ENCODE measurements at regions not wholly inside any gene's neighbourhood (a gene's known extent, or its start where the extent isn't known, plus 50 kb on each side); places are given as distances from the start of the nearest gene placed in this dataset.

DNA sequence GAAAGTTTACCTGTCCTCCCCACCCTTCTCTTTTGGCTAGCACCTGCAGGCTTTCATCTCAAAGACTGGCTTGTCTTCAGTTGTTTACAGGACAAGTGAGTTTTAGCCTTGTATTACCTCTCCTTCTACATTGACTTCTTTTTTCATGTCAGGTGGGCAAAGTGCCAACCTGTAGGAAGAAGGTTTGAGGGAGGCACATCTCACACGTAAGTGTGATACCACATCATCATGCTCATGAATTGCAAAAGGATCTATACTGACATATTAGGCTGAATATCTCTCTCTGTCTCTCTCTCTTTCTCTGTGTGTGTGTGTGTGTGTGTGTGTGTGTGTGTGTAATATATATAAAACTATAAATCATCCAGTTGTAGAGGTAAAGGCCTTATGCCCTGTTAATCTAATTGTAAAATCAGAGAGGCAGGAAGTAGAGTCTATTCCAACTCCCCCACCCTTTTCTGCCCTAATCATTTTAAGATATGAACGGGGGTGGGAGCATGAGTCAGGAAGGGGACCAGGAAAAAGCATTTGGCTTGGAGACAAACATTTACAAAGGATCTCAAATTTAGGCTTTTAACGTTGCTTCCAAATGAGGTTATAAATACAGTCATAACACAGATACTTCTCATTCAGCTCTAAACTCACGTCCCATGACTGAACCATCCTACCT, 107.0 kb upstream of the PFN2 start:
- Histone ChIP-seq H3K4me3 (ENCODE audit: low read length) (no peak overlapping the region), H3K9me3 (ENCODE audit: low read length) (peaks cover 8% of the 10 kb centered on the region; the same call in 1 of the 2 replicates), H3K4me2 (ENCODE audit: low read length) (peak overlapping the region; percentile 60), H3K27me3 (ENCODE audit: low read length) (no peaks in the 10 kb centered on the region), H3K9me2 (replicated peaks; ENCODE audit: low read length) (no peaks in the 10 kb centered on the region), H3K79me2 (ENCODE audit: low read length) (no peaks in the 10 kb centered on the region), H3K9ac (ENCODE audit: low read length) (peak overlapping the region; percentile 45; the same call in 1 of the 2 replicates), H2AFZ (ENCODE audit: low read length) (peak overlapping the region; percentile 65; the same call in 1 of the 2 replicates), H3K4me1 (ENCODE audit: insufficient read depth, low read length) (peaks cover 74% of the 10 kb centered on the region), H3F3A (ENCODE audit: low read length, unreplicated experiment) (peaks cover 11% of the 10 kb centered on the region), H3K36me3 (ENCODE audit: low read depth, low read length) (peaks cover 5% of the 10 kb centered on the region; the same call in 1 of the 2 replicates), H3K27ac (ENCODE audit: low read length) (peak overlapping the region; percentile 84), H4K20me1 (ENCODE audit: low read length) (no peaks in the 10 kb centered on the region)
- intact Hi-C loops (cut with micrococcal nuclease), result loop anchor here (2.0 kb wide), 2 partner anchors 29 to 107 kb away; partner anchors contain the start of gene PFN2
- ATAC-seq, result peak; percentile 7
- ChIA-PET CTCF (no interaction called here), POLR2A (ENCODE audit: unreplicated experiment) (no interaction called here)
- TF ChIP-seq, protein P1, sequence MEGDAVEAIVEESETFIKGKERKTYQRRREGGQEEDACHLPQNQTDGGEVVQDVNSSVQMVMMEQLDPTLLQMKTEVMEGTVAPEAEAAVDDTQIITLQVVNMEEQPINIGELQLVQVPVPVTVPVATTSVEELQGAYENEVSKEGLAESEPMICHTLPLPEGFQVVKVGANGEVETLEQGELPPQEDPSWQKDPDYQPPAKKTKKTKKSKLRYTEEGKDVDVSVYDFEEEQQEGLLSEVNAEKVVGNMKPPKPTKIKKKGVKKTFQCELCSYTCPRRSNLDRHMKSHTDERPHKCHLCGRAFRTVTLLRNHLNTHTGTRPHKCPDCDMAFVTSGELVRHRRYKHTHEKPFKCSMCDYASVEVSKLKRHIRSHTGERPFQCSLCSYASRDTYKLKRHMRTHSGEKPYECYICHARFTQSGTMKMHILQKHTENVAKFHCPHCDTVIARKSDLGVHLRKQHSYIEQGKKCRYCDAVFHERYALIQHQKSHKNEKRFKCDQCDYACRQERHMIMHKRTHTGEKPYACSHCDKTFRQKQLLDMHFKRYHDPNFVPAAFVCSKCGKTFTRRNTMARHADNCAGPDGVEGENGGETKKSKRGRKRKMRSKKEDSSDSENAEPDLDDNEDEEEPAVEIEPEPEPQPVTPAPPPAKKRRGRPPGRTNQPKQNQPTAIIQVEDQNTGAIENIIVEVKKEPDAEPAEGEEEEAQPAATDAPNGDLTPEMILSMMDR (conservative IDR thresholded peaks at IDR 0.05; ENCODE audit: low read depth, low read length), result no peak
- TF ChIP-seq EZH2 (IDR thresholded peaks at IDR 0.05; ENCODE audit: low read length, unreplicated experiment), result no peak
- no peak for TF ChIP-seq EZH2phosphoT487 (IDR thresholded peaks at IDR 0.05; ENCODE audit: borderline replicate concordance, low read length)
- no TSS peak for BruUV-seq (replicated peaks)
- peak; percentile 78 for DNase-seq

DNA sequence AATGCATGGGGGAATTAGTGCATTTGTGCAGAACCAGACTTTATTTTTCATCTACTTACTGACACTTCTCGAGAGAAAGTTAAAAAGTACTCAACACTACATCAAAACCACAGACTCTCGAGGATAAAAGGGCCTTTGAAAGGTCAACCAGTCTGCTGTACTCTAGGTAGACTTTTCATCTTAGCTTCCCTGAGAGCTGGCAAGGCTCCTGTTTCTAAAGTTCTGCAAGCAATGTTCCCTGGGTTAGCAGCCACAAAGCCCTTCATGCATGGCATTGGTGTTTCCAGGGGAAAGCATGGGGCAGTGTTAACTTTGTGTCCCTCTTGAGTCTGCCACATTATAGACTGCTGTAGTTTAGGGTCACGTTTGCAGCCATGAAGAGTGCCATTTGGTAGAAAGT, 106.4 kb upstream of the PFN2 start:
- Histone ChIP-seq H3K4me2 (ENCODE audit: low read length) (peak overlapping the region; percentile 60), H3K79me2 (ENCODE audit: low read length) (no peaks in the 10 kb centered on the region), H4K20me1 (ENCODE audit: low read length) (no peaks in the 10 kb centered on the region), H3K27ac (ENCODE audit: low read length) (peak overlapping the region; percentile 84), H3K9me3 (ENCODE audit: low read length) (peaks cover 8% of the 10 kb centered on the region; the same call in 1 of the 2 replicates), H2AFZ (ENCODE audit: low read length) (no peak overlapping the region), H3F3A (ENCODE audit: low read length, unreplicated experiment) (peaks cover 11% of the 10 kb centered on the region), H3K4me1 (ENCODE audit: insufficient read depth, low read length) (peaks cover 74% of the 10 kb centered on the region), H3K9ac (ENCODE audit: low read length) (no peak overlapping the region), H3K4me3 (ENCODE audit: low read length) (no peak overlapping the region), H3K27me3 (ENCODE audit: low read length) (no peaks in the 10 kb centered on the region), H3K36me3 (ENCODE audit: low read depth, low read length) (peaks cover 5% of the 10 kb centered on the region; the same call in 1 of the 2 replicates), H3K9me2 (replicated peaks; ENCODE audit: low read length) (no peaks in the 10 kb centered on the region)
- BruUV-seq (replicated peaks), result no TSS peak
- no peak for ATAC-seq
- CTCF ChIA-PET, result no interaction called here
- TF ChIP-seq, protein P1 (conservative IDR thresholded peaks at IDR 0.05; ENCODE audit: low read depth, low read length), result no peak
- TF ChIP-seq EZH2 (IDR thresholded peaks at IDR 0.05; ENCODE audit: low read length, unreplicated experiment) (no peak), EZH2phosphoT487 (IDR thresholded peaks at IDR 0.05; ENCODE audit: borderline replicate concordance, low read length) (no peak)
- DNase-seq, result no peak
- intact Hi-C loops (cut with micrococcal nuclease), result no loop called here
- POLR2A ChIA-PET (ENCODE audit: unreplicated experiment), result no interaction called here

DNA sequence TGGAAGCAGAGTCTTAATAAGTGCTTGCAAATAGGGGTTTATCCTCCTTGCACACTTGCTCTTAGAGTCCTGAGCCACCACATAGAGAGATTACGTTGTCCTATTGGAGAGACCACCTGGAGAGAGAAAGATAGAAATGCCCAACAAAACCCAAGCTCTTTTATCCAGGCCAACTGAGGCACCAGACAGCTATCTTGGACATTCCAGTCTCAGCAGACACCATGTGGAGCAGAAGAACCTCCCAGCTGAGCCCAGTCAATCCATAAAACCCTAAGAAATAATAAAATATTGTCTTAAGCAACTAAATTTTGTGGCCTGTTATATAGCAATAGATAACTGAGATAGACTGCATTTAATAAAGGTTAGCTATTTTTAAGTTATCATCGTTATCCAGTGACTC, 105.7 kb upstream of the PFN2 start:
- Histone ChIP-seq H3K79me2 (ENCODE audit: low read length) (no peaks in the 10 kb centered on the region), H3K4me3 (ENCODE audit: low read length) (no peak overlapping the region), H2AFZ (ENCODE audit: low read length) (no peak overlapping the region), H3K9me2 (replicated peaks; ENCODE audit: low read length) (no peaks in the 10 kb centered on the region), H3K9me3 (ENCODE audit: low read length) (peaks cover 8% of the 10 kb centered on the region; the same call in 1 of the 2 replicates), H3K27me3 (ENCODE audit: low read length) (no peaks in the 10 kb centered on the region), H3K4me1 (ENCODE audit: insufficient read depth, low read length) (peaks cover 67% of the 10 kb centered on the region), H4K20me1 (ENCODE audit: low read length) (no peaks in the 10 kb centered on the region), H3K4me2 (ENCODE audit: low read length) (no peak overlapping the region), H3K9ac (ENCODE audit: low read length) (no peak overlapping the region), H3K36me3 (ENCODE audit: low read depth, low read length) (peaks cover 5% of the 10 kb centered on the region; the same call in 1 of the 2 replicates), H3K27ac (ENCODE audit: low read length) (no peak overlapping the region), H3F3A (ENCODE audit: low read length, unreplicated experiment) (peaks cover 11% of the 10 kb centered on the region)
- BruUV-seq (replicated peaks), result no TSS peak
- ChIA-PET CTCF (no interaction called here), POLR2A (ENCODE audit: unreplicated experiment) (no interaction called here)
- intact Hi-C loops (cut with micrococcal nuclease), result no loop called here
- no peak for ATAC-seq
- DNase-seq, result no peak
- no peak for TF ChIP-seq EZH2 (IDR thresholded peaks at IDR 0.05; ENCODE audit: low read length, unreplicated experiment)
- TF ChIP-seq, protein P1 (conservative IDR thresholded peaks at IDR 0.05; ENCODE audit: low read depth, low read length), result no peak
- TF ChIP-seq EZH2phosphoT487 (IDR thresholded peaks at IDR 0.05; ENCODE audit: borderline replicate concordance, low read length), result no peak
